Fibroblast of pulmonary artery (primary cell): ENCODE measurements at regions not wholly inside any gene's neighbourhood (a gene's known extent, or its start where the extent isn't known, plus 50 kb on each side); places are given as distances from the start of the nearest gene placed in this dataset.

Experiments used
- DNase-seq: peaks from one replicate; pipeline ENCODE4 v3.0.0-alpha.2; 2010; ENCODE audit warnings: low read depth
- H3K4me3 ChIP-seq: replicated peaks from 2 replicates; pipeline ENCODE4 v1.5.1; 2011; ENCODE audit warnings: low read depth, mild to moderate bottlenecking, control low read depth, low read length, moderate library complexity
- CTCF ChIP-seq: IDR thresholded peaks from 2 replicates; pipeline ENCODE4 v1.5.1; 2011; ENCODE audit warnings: mild to moderate bottlenecking, control low read depth, low read length, inconsistent platforms; ENCODE audit errors: missing control alignments

- H3K4me3 ChIP-seq, result no peak overlapping the region
- TF ChIP-seq CTCF, result no peak
- no peak for DNase-seq
These were observed 700.3 kb downstream of the DNAH5 start for GRCh38 chr5:13244151-13244550.

GRCh38 chr5:13227513-13227912, 717.0 kb downstream of the DNAH5 start:
- no peak for TF ChIP-seq CTCF
- no peak for DNase-seq
- no peak overlapping the region for H3K4me3 ChIP-seq

- TF ChIP-seq CTCF, result no peak
- no peak overlapping the region for H3K4me3 ChIP-seq
- DNase-seq, result no peak
These were observed 726.0 kb downstream of the DNAH5 start for GRCh38 chr5:13218518-13218917.

- H3K4me3 ChIP-seq, result no peak overlapping the region
- TF ChIP-seq CTCF, result no peak
- DNase-seq, result no peak
These were observed 726.9 kb downstream of the DNAH5 start for GRCh38 chr5:13217636-13218035.

- TF ChIP-seq CTCF, result no peak
- H3K4me3 ChIP-seq, result no peak overlapping the region
- DNase-seq, result no peak
These were observed 728.7 kb downstream of the DNAH5 start for GRCh38 chr5:13215806-13216205.

GRCh38 chr5:13215370-13215769, 729.1 kb downstream of the DNAH5 start:
- no peak overlapping the region for H3K4me3 ChIP-seq
- no peak for TF ChIP-seq CTCF
- DNase-seq, result no peak

GRCh38 chr5:13214182-13214581, 730.3 kb downstream of the DNAH5 start:
- TF ChIP-seq CTCF, result no peak

More at GRCh38 chr5:13214182-13214581, 730.3 kb downstream of the DNAH5 start:
- H3K4me3 ChIP-seq, result no peak overlapping the region
- no peak for DNase-seq
